ENCODE measurements at regions not wholly inside any gene's neighbourhood (a gene's known extent, or its start where the extent isn't known, plus 50 kb on each side); places are given as distances from the start of the nearest gene placed in this dataset.

GRCh38 chr2:146138820-146139219 lies 1618.9 kb upstream of the ZEB2 start:
- DNase-seq (no peak), ATAC-seq (ENCODE audit: low read depth) (no peak)
- H3K27me3 Mint-ChIP-seq, result peaks cover 2% of the 10 kb centered on the region
- no peak overlapping the region for H3K4me3 Mint-ChIP-seq
- H3K9me3 Mint-ChIP-seq, result no peaks in the 10 kb centered on the region
- TF ChIP-seq, protein P1, sequence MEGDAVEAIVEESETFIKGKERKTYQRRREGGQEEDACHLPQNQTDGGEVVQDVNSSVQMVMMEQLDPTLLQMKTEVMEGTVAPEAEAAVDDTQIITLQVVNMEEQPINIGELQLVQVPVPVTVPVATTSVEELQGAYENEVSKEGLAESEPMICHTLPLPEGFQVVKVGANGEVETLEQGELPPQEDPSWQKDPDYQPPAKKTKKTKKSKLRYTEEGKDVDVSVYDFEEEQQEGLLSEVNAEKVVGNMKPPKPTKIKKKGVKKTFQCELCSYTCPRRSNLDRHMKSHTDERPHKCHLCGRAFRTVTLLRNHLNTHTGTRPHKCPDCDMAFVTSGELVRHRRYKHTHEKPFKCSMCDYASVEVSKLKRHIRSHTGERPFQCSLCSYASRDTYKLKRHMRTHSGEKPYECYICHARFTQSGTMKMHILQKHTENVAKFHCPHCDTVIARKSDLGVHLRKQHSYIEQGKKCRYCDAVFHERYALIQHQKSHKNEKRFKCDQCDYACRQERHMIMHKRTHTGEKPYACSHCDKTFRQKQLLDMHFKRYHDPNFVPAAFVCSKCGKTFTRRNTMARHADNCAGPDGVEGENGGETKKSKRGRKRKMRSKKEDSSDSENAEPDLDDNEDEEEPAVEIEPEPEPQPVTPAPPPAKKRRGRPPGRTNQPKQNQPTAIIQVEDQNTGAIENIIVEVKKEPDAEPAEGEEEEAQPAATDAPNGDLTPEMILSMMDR (IDR thresholded peaks at IDR 0.05), result no peak
- intact Hi-C loops (cut with micrococcal nuclease), result no loop called here
- ChIA-PET POLR2A (no interaction called here), CTCF (no interaction called here)
- no peaks in the 10 kb centered on the region for H3K36me3 Mint-ChIP-seq (ENCODE audit: low read depth)
- H3K4me1 Mint-ChIP-seq, result no peaks in the 10 kb centered on the region
- H3K27ac Mint-ChIP-seq, result no peak overlapping the region

GRCh38 chr2:146135245-146135644 lies 1615.3 kb upstream of the ZEB2 start:
- Mint-ChIP-seq H3K27ac (no peak overlapping the region), H3K4me3 (no peak overlapping the region), H3K36me3 (ENCODE audit: low read depth) (no peaks in the 10 kb centered on the region), H3K27me3 (no peaks in the 10 kb centered on the region), H3K9me3 (no peaks in the 10 kb centered on the region), H3K4me1 (no peaks in the 10 kb centered on the region)
- TF ChIP-seq, protein P1 (IDR thresholded peaks at IDR 0.05), result no peak
- DNase-seq (no peak), ATAC-seq (ENCODE audit: low read depth) (no peak)
- CTCF ChIA-PET, result no interaction called here
- POLR2A ChIA-PET, result no interaction called here
- intact Hi-C loops (cut with micrococcal nuclease), result no loop called here

DNA sequence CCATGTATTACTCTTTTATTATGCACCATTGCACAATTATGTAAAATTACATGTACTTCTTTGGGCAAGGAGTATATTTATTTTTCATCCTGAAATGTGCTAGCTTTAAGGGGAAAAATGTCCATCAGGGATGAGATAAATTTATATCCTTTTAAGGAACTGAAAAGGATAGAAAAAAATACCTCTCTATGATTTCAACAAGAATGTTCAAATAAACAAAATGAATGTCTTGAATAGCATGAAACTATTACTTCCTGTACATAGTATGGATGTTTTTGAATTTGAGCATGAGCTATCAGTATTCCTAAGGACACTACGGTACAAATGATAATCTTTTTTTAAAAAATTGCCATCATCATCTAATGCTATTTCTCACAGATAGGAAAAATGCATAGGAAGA lies 1611.9 kb upstream of the ZEB2 start:
- DNase-seq, result no peak
- TF ChIP-seq, protein P1 (IDR thresholded peaks at IDR 0.05), result no peak
- CTCF ChIA-PET, result no interaction called here
- Mint-ChIP-seq H3K27me3 (no peaks in the 10 kb centered on the region), H3K9me3 (no peaks in the 10 kb centered on the region), H3K27ac (no peak overlapping the region), H3K4me1 (no peaks in the 10 kb centered on the region), H3K36me3 (ENCODE audit: low read depth) (no peaks in the 10 kb centered on the region), H3K4me3 (no peak overlapping the region)
- POLR2A ChIA-PET, result no interaction called here
- intact Hi-C loops (cut with micrococcal nuclease), result no loop called here
- no peak for ATAC-seq (ENCODE audit: low read depth)

- no peaks in the 10 kb centered on the region for H3K9me3 Mint-ChIP-seq
- no peaks in the 10 kb centered on the region for H3K27me3 Mint-ChIP-seq
- TF ChIP-seq, protein P1 (IDR thresholded peaks at IDR 0.05), result no peak
- no peak for ATAC-seq (ENCODE audit: low read depth)
- ChIA-PET POLR2A (no interaction called here), CTCF (no interaction called here)
- no peaks in the 10 kb centered on the region for H3K4me1 Mint-ChIP-seq
- DNase-seq, result no peak
- no peak overlapping the region for H3K27ac Mint-ChIP-seq
- intact Hi-C loops (cut with micrococcal nuclease), result no loop called here
- no peak overlapping the region for H3K4me3 Mint-ChIP-seq
- H3K36me3 Mint-ChIP-seq (ENCODE audit: low read depth), result no peaks in the 10 kb centered on the region
Measured at GRCh38 chr2:146131048-146131447, 1611.1 kb upstream of the ZEB2 start.

DNA sequence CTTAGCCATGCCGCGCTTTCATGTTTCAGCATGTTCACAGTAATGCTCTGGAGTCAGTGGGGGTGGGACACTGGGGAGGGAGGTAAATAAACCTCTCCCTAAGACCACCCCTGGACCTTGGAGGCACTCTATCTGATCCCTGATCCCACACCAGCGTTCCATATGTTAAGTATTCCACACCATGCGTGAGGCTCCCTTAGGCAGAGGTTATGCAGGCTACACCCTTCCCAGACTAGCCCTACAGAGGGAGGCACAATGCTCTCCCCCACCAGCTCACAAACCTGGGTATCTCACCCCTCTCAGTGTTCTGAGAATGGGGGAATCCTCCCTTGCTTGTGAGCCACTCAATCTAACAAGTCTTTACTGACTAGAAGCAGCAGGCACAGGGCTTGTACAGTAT lies 1610.4 kb upstream of the ZEB2 start:
- no peak for DNase-seq
- H3K4me1 Mint-ChIP-seq, result no peaks in the 10 kb centered on the region
- intact Hi-C loops (cut with micrococcal nuclease), result no loop called here
- H3K27ac Mint-ChIP-seq, result no peak overlapping the region
- no peak overlapping the region for H3K4me3 Mint-ChIP-seq
- no peaks in the 10 kb centered on the region for H3K36me3 Mint-ChIP-seq (ENCODE audit: low read depth)
- CTCF ChIA-PET, result no interaction called here
- no peaks in the 10 kb centered on the region for H3K9me3 Mint-ChIP-seq
- no peak for ATAC-seq (ENCODE audit: low read depth)
- POLR2A ChIA-PET, result no interaction called here
- no peaks in the 10 kb centered on the region for H3K27me3 Mint-ChIP-seq
- TF ChIP-seq, protein P1 (IDR thresholded peaks at IDR 0.05), result no peak
